ENCODE measurements at regions not wholly inside any gene's neighbourhood (a gene's known extent, or its start where the extent isn't known, plus 50 kb on each side); places are given as distances from the start of the nearest gene placed in this dataset.

GRCh38 chr4:155526452-155527169, 140.0 kb upstream of the GUCY1A1 start (continued):
- no peak for TF ChIP-seq ZNF462 (CRISPR knock-in tag; IDR thresholded peaks at IDR 0.05)

- peaks cover 8% of the 10 kb centered on the region; the same call in 2 of the 3 replicates for H3K36me3 Mint-ChIP-seq (ENCODE audit: low read depth)
- Histone ChIP-seq H3F3A (replicated peaks; ENCODE audit: low read depth) (no peaks in the 10 kb centered on the region), H3K27ac (ENCODE audit: low read depth) (no peak overlapping the region), H3K79me2 (replicated peaks; ENCODE audit: insufficient read depth) (no peaks in the 10 kb centered on the region), H3K4me2 (no peak overlapping the region), H3K4me1 (ENCODE audit: insufficient read depth) (no peaks in the 10 kb centered on the region), H4K20me1 (replicated peaks; ENCODE audit: insufficient read depth) (no peaks in the 10 kb centered on the region), H3K4me3 (no peak overlapping the region), H3K9me2 (ENCODE audit: insufficient read depth) (no peaks in the 10 kb centered on the region), H2AFZ (no peak overlapping the region), H3K36me3 (ENCODE audit: insufficient read depth) (no peaks in the 10 kb centered on the region), H3K27me3 (ENCODE audit: insufficient read depth) (no peaks in the 10 kb centered on the region)
- no peak overlapping the region for H3K4me3 Mint-ChIP-seq
- no peaks in the 10 kb centered on the region for H3K27me3 Mint-ChIP-seq (ENCODE audit: insufficient read depth, low read depth, poor library complexity)
- no peak for DNase-seq (ENCODE audit: low spot score)
- H3K4me1 Mint-ChIP-seq: no peaks in the 10 kb centered on the region
- no peak for ATAC-seq
- H3K27ac Mint-ChIP-seq: no peak overlapping the region
- peaks cover 18% of the 10 kb centered on the region; the same call in 2 of the 3 replicates for H3K9me3 Mint-ChIP-seq
- TF ChIP-seq EZH2phosphoT487 (IDR thresholded peaks at IDR 0.05; ENCODE audit: unreplicated experiment) (no peak), REST (IDR thresholded peaks at IDR 0.05; ENCODE audit: unreplicated experiment) (no peak), STAT1 (IDR thresholded peaks at IDR 0.05; ENCODE audit: unreplicated experiment) (no peak), ZNF114 (CRISPR knock-in tag; IDR thresholded peaks at IDR 0.05) (no peak)
Measured at GRCh38 chr4:155524926-155525455, 141.7 kb upstream of the GUCY1A1 start.

Measured in GM23338 (cell line).